ENCODE measurements at regions not wholly inside any gene's neighbourhood (a gene's known extent, or its start where the extent isn't known, plus 50 kb on each side); places are given as distances from the start of the nearest gene placed in this dataset.

DNA sequence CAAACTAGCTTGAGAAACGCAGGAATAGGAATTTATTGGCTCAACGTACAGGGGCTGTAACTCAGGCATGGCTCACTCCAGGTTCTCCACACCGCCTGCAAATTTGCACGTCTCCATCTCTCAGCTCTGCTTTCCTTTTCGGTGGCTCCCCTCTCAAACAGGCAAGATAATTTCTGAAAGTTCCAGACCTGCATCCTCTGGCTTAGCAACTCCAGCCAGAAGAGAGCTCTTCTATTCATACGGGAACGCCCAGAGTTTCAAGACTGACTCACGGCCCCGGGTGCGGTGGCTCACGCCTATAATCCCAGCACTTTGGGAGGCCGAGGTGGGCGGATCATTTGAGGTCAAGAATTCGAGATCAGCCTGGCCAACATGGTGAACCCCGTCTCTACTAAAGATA is 139.7 kb upstream of the BNIP2 start:
- DNase-seq = no peak
- Histone ChIP-seq H3K27me3 (no peaks in the 10 kb centered on the region), H3K27ac (no peak overlapping the region), H3K4me3 (no peak overlapping the region), H3K4me1 (no peaks in the 10 kb centered on the region), H3K36me3 (no peaks in the 10 kb centered on the region), H3K9me3 (no peaks in the 10 kb centered on the region)
- WGBS (ENCODE audit: insufficient coverage, low coverage, low lambda C conversion rate, missing lambda C conversion rate) = 57% methylated on average over 9 of the region's 15 CpGs
- ATAC-seq = no peak
- intact Hi-C loops (cut with DNase I) = no loop called here
- TF ChIP-seq, protein P1, sequence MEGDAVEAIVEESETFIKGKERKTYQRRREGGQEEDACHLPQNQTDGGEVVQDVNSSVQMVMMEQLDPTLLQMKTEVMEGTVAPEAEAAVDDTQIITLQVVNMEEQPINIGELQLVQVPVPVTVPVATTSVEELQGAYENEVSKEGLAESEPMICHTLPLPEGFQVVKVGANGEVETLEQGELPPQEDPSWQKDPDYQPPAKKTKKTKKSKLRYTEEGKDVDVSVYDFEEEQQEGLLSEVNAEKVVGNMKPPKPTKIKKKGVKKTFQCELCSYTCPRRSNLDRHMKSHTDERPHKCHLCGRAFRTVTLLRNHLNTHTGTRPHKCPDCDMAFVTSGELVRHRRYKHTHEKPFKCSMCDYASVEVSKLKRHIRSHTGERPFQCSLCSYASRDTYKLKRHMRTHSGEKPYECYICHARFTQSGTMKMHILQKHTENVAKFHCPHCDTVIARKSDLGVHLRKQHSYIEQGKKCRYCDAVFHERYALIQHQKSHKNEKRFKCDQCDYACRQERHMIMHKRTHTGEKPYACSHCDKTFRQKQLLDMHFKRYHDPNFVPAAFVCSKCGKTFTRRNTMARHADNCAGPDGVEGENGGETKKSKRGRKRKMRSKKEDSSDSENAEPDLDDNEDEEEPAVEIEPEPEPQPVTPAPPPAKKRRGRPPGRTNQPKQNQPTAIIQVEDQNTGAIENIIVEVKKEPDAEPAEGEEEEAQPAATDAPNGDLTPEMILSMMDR (IDR thresholded peaks at IDR 0.05) = no peak
- no peak for TF ChIP-seq POLR2A (IDR thresholded peaks at IDR 0.05)

DNA sequence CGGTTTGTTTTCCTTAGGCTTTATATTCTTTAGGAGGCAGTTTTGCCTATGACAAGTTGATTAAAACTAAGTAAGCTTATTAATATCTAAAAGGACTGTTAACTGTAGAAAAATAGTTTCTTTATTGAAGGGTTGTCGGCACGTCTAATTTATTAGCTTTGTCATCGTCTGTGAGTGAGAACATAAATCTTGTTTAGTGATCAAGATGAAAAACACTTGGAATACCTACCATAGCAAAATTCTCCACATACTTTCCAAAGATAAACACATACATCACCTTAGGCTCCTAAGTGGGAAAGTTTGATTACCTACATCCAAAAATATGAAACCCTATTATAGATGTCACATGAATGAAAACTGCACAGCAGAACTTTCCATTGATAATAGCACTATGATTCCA is 139.1 kb upstream of the BNIP2 start:
- no peaks in the 10 kb centered on the region for H3K36me3 ChIP-seq
- WGBS (ENCODE audit: insufficient coverage, low coverage, low lambda C conversion rate, missing lambda C conversion rate) = 52% methylated on average over 4 of the region's 4 CpGs
- H3K4me3 ChIP-seq = no peak overlapping the region
- DNase-seq (no peak), ATAC-seq (no peak)
- intact Hi-C loops (cut with DNase I) = no loop called here
- no peaks in the 10 kb centered on the region for H3K9me3 ChIP-seq
- H3K27me3 ChIP-seq = no peaks in the 10 kb centered on the region
- no peaks in the 10 kb centered on the region for H3K4me1 ChIP-seq
- TF ChIP-seq POLR2A (IDR thresholded peaks at IDR 0.05) = no peak
- TF ChIP-seq, protein P1 (IDR thresholded peaks at IDR 0.05) = no peak
- no peak overlapping the region for H3K27ac ChIP-seq

DNA sequence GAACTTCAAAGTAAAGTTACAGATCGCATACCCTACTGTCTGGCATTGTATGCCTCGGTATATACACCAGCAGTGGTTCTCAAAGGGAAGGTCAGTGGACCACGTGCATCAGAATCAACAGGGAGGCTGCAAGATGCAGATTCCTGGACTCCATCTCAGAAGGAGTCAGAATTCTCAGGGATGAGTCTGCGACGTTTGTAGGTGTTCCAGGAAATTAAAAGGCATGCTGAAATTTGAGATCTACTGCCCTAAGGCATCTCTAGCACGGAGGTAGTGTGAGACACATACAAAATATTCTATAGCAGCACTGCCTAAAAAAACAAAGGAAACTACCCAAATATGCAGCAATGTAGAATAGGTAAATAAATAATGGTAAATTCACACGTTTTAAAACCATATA is 136.8 kb upstream of the BNIP2 start:
- H3K4me3 ChIP-seq = no peak overlapping the region
- no peaks in the 10 kb centered on the region for H3K4me1 ChIP-seq
- H3K9me3 ChIP-seq = no peaks in the 10 kb centered on the region
- DNase-seq (no peak), ATAC-seq (no peak)
- WGBS (ENCODE audit: insufficient coverage, low coverage, low lambda C conversion rate, missing lambda C conversion rate) = 35% methylated on average over 7 of the region's 7 CpGs
- H3K27ac ChIP-seq = no peak overlapping the region
- H3K36me3 ChIP-seq = no peaks in the 10 kb centered on the region
- no peak for TF ChIP-seq POLR2A (IDR thresholded peaks at IDR 0.05)
- TF ChIP-seq, protein P1 (IDR thresholded peaks at IDR 0.05) = no peak
- intact Hi-C loops (cut with DNase I) = no loop called here
- no peaks in the 10 kb centered on the region for H3K27me3 ChIP-seq

DNA sequence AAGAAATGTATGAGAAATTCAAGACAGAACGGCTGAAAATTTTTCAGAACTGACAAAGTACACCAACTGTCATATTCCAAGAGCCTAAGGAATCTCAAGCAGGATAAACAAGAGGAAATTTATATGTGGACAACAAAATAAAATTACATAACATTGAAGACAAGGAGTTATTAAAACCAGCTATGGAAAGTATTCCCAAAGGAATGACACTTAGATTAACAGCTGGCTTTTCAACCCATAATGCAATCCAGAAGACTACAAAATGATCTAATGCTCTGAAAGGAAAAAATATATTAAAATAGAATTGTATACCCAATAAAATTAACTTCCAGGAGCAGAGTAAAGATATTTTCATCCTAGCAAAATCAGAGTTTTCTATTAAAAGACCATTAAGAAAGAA is 132.2 kb upstream of the BNIP2 start:
- WGBS (ENCODE audit: insufficient coverage, low coverage, low lambda C conversion rate, missing lambda C conversion rate) = 50% methylated on average over 1 of the region's 1 CpG
- no peaks in the 10 kb centered on the region for H3K36me3 ChIP-seq
- no peak overlapping the region for H3K4me3 ChIP-seq
- no peaks in the 10 kb centered on the region for H3K27me3 ChIP-seq
- DNase-seq = no peak
- H3K9me3 ChIP-seq = no peaks in the 10 kb centered on the region
- no peak overlapping the region for H3K27ac ChIP-seq
- TF ChIP-seq, protein P1 (IDR thresholded peaks at IDR 0.05) = no peak
- TF ChIP-seq POLR2A (IDR thresholded peaks at IDR 0.05) = no peak
- intact Hi-C loops (cut with DNase I) = no loop called here
- H3K4me1 ChIP-seq = no peaks in the 10 kb centered on the region
- ATAC-seq = no peak

DNA sequence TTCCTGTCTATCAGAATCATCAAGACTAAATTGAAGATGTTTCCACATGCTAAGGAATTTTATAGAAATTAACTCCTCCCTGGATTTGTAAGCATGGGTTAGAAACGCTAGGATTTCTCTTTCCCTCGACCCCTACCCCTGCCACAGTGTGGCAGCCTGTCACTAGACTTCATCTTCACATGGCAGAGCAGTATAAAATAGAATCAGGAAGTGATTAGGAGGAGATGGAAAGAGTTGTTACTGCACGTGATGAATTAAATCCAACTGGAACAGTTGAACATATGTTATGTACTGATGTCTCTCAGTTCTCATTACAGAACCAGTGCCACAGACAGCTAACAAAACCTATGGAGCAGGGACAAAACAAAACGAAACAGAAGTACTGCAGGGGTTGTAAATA is 130.0 kb upstream of the BNIP2 start:
- intact Hi-C loops (cut with DNase I) = no loop called here
- Histone ChIP-seq H3K4me3 (no peak overlapping the region), H3K9me3 (no peaks in the 10 kb centered on the region), H3K27ac (no peak overlapping the region), H3K4me1 (no peaks in the 10 kb centered on the region), H3K36me3 (no peaks in the 10 kb centered on the region), H3K27me3 (no peaks in the 10 kb centered on the region)
- 14% methylated on average over 4 of the region's 4 CpGs for WGBS (ENCODE audit: insufficient coverage, low coverage, low lambda C conversion rate, missing lambda C conversion rate)
- DNase-seq (no peak), ATAC-seq (no peak)
- TF ChIP-seq, protein P1 (IDR thresholded peaks at IDR 0.05) = no peak
- TF ChIP-seq POLR2A (IDR thresholded peaks at IDR 0.05) = no peak

Data from right lobe of liver (tissue), 6 donors.